Lower lobe of right lung (tissue), 2 donors: ENCODE measurements at regions not wholly inside any gene's neighbourhood (a gene's known extent, or its start where the extent isn't known, plus 50 kb on each side); places are given as distances from the start of the nearest gene placed in this dataset.

Experiments used
- ATAC-seq, 2 donors: fragments of 200-7000 bp; cut with Tn5 transposase; one replicate each; pipeline ENCODE4 v1.9.1; 2020 to 2022; ENCODE audit warnings: mild to moderate bottlenecking in 2 of 2, moderate library complexity in 2 of 2
- DNase-seq: peaks from one replicate; pipeline ENCODE4 v3.0.0-alpha.2; 2020
- H3K27ac ChIP-seq: fragments of 200-600 bp; one replicate; pipeline ENCODE4 v1.8.0; 2022
- H3K27me3 ChIP-seq: fragments of 200-600 bp; one replicate; pipeline ENCODE4 v1.8.0; 2022; ENCODE audit warnings: low read depth
- H3K36me3 ChIP-seq: fragments of 200-600 bp; one replicate; pipeline ENCODE4 v1.8.0; 2022; ENCODE audit warnings: mild to moderate bottlenecking
- H3K4me1 ChIP-seq: fragments of 200-600 bp; one replicate; pipeline ENCODE4 v1.8.0; 2022
- H3K4me3 ChIP-seq: fragments of 200-600 bp; one replicate; pipeline ENCODE4 v1.8.0; 2022; ENCODE audit warnings: mild to moderate bottlenecking
- H3K9me3 ChIP-seq: fragments of 200-600 bp; one replicate; pipeline ENCODE4 v1.8.0; 2022
- intact Hi-C: fragments of 100-400 bp; cut with DNase I; formaldehyde crosslinking; loops from one replicate; pipeline ENCODE4 v1.11.0; 2022
- TF ChIP-seq, protein P1 (sequence below): fragments of 200-600 bp; IDR thresholded peaks from one replicate; pipeline ENCODE4 v1.8.0; 2022; ENCODE audit warnings: antibody characterized with exemption, mild to moderate bottlenecking
- donor health status: DM: no; HTN: yes; CAD: no; lungs with severe emphysema.

DNA sequence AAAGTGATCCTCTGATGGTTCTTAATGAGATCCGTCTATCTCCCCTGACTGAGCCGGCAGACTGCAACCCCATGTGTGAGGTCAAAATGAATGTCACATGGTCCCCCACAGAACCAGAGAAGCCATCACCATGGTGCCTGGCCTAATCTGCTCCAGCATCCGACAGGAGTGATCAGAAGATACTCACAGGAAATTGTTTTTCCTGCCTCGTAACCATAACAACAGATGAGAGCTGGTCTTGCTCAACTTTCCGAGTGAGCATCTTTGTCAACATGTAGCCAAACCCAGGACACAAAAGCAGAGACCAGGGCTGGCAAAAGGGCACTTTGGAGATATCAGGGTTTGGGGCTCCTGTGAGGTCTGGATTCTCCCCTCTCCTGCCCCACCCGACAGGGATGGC, 72.1 kb upstream of the C14orf180 start:
- no peak overlapping the region for H3K27ac ChIP-seq
- H3K4me3 ChIP-seq = no peak overlapping the region
- DNase-seq = no peak
- intact Hi-C loops = no loop called here
- peaks cover 3% of the 10 kb centered on the region for H3K9me3 ChIP-seq
- H3K27me3 ChIP-seq = peaks cover 16% of the 10 kb centered on the region
- no peaks in the 10 kb centered on the region for H3K36me3 ChIP-seq
- ATAC-seq = no peak
- H3K4me1 ChIP-seq = no peaks in the 10 kb centered on the region
- TF ChIP-seq, protein P1, sequence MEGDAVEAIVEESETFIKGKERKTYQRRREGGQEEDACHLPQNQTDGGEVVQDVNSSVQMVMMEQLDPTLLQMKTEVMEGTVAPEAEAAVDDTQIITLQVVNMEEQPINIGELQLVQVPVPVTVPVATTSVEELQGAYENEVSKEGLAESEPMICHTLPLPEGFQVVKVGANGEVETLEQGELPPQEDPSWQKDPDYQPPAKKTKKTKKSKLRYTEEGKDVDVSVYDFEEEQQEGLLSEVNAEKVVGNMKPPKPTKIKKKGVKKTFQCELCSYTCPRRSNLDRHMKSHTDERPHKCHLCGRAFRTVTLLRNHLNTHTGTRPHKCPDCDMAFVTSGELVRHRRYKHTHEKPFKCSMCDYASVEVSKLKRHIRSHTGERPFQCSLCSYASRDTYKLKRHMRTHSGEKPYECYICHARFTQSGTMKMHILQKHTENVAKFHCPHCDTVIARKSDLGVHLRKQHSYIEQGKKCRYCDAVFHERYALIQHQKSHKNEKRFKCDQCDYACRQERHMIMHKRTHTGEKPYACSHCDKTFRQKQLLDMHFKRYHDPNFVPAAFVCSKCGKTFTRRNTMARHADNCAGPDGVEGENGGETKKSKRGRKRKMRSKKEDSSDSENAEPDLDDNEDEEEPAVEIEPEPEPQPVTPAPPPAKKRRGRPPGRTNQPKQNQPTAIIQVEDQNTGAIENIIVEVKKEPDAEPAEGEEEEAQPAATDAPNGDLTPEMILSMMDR = no peak

DNA sequence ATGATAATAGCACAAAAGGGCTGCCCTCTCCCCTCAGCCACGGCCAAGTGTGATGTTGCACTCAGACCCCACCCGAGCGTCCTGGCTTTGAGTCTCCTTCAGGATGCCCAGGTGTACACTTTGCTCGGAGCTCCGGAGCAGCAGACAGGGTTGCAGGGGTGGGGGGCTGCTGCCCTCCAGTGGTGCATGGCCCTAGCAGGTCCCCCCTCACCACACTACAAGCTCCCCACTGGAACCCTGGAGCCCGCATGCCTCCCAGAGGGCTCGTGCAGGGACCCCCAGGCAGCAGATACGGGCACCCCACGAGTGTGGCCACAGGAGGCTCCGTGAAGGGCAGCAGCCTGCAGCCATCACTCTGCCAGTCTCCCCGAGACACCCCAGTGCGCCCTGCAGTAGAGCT, 69.9 kb upstream of the C14orf180 start:
- no peak overlapping the region for H3K4me3 ChIP-seq
- no peaks in the 10 kb centered on the region for H3K4me1 ChIP-seq
- ATAC-seq (no peak), DNase-seq (no peak)
- H3K27ac ChIP-seq = no peak overlapping the region
- peaks cover 12% of the 10 kb centered on the region for H3K27me3 ChIP-seq
- H3K9me3 ChIP-seq = no peaks in the 10 kb centered on the region
- TF ChIP-seq, protein P1 = no peak
- intact Hi-C loops = no loop called here
- no peaks in the 10 kb centered on the region for H3K36me3 ChIP-seq

DNA sequence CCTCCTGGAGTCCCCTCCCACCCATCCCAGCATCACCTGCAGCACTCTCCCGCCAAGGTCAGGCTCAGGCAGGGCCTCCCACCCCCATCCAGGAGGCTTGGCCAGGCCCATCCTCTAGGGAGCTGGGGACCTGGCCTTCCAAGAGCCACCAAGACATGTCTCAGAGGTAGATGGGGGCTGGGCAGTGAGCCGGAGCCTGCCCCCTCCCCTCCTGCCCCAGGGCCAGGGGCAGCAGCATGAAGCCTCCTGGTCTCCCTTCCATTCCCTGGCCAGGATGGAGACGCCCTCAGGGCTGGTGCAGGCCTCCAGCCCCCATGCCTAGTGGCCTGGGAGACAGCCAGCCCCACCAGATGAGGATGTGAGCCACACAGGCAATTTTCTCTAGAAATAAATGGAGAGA, 69.3 kb upstream of the C14orf180 start:
- no peak overlapping the region for H3K27ac ChIP-seq
- H3K9me3 ChIP-seq = no peaks in the 10 kb centered on the region
- intact Hi-C loops = no loop called here
- ATAC-seq (no peak), DNase-seq (no peak)
- TF ChIP-seq, protein P1 = no peak
- peaks cover 12% of the 10 kb centered on the region for H3K27me3 ChIP-seq
- H3K4me1 ChIP-seq = no peaks in the 10 kb centered on the region
- H3K4me3 ChIP-seq = no peak overlapping the region
- H3K36me3 ChIP-seq = no peaks in the 10 kb centered on the region

DNA sequence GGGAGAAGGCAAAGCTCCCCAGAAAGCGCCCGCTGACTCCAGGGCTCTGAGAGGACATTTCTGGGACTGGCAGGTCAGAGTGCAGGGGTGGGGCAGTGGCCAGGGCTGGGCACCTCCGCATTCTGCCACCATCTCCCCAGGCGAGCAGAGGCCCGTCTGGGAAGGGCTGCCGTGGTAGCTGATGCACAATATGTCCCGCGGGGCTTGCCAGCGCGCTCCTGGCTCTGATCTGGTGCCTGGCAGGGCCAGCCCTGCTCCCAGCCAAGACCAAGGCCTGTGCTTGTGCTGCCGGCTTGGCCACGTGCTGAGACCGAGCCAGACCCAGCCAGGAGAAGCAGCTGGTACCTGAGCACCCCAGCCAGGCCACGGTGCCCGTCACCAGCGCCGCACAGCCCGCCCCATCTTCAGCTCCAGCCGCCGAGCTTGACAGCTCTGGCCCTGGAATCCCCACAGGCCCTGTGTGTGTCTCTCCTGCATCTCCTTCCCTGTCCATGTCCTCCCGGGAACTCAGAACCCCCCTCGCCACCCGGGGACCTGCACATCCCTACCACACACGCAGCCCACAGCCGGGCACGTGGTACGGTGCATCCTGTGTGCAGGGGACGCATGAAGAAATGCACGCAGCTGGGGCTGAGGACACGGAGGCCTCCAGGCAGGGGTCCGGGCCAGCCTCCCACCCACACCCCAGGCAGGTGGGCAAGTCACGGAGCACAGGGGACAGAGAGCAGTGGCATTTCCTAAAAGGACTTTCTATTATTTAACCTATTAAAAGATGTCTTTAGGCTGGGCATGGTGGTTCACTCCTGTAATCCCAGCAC, 68.6 kb upstream of the C14orf180 start:
- ATAC-seq (no peak), DNase-seq (no peak)
- H3K36me3 ChIP-seq = no peaks in the 10 kb centered on the region
- no peaks in the 10 kb centered on the region for H3K4me1 ChIP-seq
- H3K9me3 ChIP-seq = no peaks in the 10 kb centered on the region
- H3K27me3 ChIP-seq = peaks cover 16% of the 10 kb centered on the region
- no peak overlapping the region for H3K27ac ChIP-seq
- H3K4me3 ChIP-seq = no peak overlapping the region
- TF ChIP-seq, protein P1 = no peak
- intact Hi-C loops = no loop called here

DNA sequence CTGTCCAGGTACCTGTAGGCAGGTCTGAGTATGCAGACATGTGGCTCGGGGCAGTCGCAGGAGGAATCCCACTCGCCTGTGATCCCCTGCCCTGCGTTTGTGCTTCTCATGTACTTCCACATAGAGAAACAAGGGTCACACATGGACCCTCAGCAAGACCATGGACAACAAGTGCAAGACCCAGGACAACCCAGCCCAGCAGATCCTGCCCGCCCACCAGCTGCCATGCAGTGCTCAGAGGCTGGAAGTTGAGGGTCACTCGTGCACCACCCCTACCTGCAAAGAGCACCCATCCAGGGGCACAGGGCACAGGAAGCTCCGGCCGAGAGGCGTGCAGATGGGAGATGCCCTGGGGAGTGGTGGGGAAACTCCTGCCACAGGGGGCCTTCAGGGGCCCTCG, 67.5 kb upstream of the C14orf180 start:
- TF ChIP-seq, protein P1 = no peak
- intact Hi-C loops = no loop called here
- H3K27me3 ChIP-seq = peaks cover 20% of the 10 kb centered on the region
- no peaks in the 10 kb centered on the region for H3K4me1 ChIP-seq
- no peak overlapping the region for H3K27ac ChIP-seq
- no peak overlapping the region for H3K4me3 ChIP-seq
- ATAC-seq (no peak), DNase-seq (no peak)
- no peaks in the 10 kb centered on the region for H3K9me3 ChIP-seq
- H3K36me3 ChIP-seq = no peaks in the 10 kb centered on the region
